ENCODE measurements at regions not wholly inside any gene's neighbourhood (a gene's known extent, or its start where the extent isn't known, plus 50 kb on each side); places are given as distances from the start of the nearest gene placed in this dataset.

DNA sequence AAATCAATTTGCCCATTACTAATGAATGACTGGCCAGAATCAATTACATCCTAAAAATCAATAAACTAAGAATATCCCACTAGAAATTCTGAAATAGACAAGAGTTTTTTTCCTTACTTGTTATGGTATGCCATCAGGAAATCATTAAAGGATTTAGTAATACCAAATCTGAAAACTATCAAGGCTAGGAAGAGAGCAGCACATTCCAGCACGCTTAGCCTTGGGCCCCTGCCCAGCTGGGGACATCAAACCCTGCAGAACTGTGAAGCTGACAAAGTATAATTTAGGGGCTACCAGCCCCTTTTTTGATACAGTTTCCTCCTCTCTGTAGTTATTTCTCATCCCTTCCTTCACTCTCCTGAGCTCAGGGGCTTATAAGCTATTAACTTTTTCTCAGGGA is 247.8 kb upstream of the ZC3H12C start:
- H3K4me3 ChIP-seq (replicated peaks; ENCODE audit: low read depth, low read length), result no peak overlapping the region
- no peak for DNase-seq (ENCODE audit: low read depth)
- TF ChIP-seq, protein P1, sequence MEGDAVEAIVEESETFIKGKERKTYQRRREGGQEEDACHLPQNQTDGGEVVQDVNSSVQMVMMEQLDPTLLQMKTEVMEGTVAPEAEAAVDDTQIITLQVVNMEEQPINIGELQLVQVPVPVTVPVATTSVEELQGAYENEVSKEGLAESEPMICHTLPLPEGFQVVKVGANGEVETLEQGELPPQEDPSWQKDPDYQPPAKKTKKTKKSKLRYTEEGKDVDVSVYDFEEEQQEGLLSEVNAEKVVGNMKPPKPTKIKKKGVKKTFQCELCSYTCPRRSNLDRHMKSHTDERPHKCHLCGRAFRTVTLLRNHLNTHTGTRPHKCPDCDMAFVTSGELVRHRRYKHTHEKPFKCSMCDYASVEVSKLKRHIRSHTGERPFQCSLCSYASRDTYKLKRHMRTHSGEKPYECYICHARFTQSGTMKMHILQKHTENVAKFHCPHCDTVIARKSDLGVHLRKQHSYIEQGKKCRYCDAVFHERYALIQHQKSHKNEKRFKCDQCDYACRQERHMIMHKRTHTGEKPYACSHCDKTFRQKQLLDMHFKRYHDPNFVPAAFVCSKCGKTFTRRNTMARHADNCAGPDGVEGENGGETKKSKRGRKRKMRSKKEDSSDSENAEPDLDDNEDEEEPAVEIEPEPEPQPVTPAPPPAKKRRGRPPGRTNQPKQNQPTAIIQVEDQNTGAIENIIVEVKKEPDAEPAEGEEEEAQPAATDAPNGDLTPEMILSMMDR (IDR thresholded peaks at IDR 0.05; ENCODE audit: low read length, missing control alignments), result no peak

DNA sequence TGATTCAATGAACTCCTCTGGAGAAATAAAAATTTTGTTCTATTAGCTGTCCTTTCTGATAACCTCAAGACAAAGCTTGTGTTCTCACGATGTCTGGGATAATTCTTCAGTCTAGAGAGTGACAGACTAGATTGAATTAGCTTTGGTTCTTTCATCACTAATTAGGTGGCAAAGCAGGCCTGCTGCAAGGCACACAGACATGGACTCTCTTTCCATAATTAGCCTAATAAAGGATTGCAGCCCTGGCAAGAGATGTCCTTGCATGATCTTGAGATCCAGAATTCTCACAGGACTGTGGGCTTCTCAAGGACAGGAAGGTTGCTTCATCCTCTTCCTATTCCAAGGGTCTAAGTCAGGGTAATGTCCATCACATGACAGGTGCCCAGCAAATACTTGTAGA is 245.6 kb upstream of the ZC3H12C start:
- TF ChIP-seq, protein P1 (IDR thresholded peaks at IDR 0.05; ENCODE audit: low read length, missing control alignments), result no peak
- H3K4me3 ChIP-seq (replicated peaks; ENCODE audit: low read depth, low read length), result no peak overlapping the region
- DNase-seq (ENCODE audit: low read depth), result no peak

DNA sequence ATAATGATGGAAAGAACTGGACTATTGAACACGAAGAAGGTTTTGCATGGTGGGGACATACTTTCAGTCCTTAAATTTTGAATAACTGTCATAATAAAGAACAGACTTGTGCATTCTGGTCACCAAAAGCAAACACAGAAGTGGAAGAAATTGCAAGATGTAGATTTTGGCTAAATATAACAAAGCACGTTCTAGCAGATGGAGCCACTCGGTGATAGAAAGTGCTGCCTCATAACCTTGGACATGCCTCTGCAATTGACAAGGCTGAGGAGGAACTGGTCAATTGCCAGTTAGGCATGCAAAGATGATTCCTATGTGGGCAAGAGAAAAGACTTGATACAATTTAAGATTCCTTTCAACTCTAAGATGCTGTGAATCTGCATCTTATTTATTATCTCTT is 244.1 kb upstream of the ZC3H12C start:
- TF ChIP-seq, protein P1 (IDR thresholded peaks at IDR 0.05; ENCODE audit: low read length, missing control alignments), result no peak
- no peak overlapping the region for H3K4me3 ChIP-seq (replicated peaks; ENCODE audit: low read depth, low read length)
- DNase-seq (ENCODE audit: low read depth), result no peak

DNA sequence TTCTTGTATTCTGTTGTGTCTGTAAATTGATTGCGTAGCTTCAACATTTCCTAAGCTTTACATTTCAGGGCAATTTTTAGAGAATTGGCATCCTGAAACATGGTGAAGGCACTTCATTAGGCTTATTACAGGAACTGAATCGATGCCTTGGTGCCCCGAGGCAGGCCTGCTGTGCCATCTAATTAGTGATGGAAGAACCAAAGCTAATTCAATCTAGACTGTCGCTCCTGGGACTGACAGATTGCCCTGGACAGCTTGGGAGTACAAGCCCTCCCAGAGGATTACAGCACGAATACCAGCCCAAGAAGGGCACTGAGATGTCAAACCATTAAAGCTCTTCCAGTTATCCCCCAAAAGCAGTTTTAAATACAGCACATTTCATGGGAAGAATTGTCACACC is 243.2 kb upstream of the ZC3H12C start:
- no peak overlapping the region for H3K4me3 ChIP-seq (replicated peaks; ENCODE audit: low read depth, low read length)
- TF ChIP-seq, protein P1 (IDR thresholded peaks at IDR 0.05; ENCODE audit: low read length, missing control alignments), result no peak
- DNase-seq (ENCODE audit: low read depth), result no peak

DNA sequence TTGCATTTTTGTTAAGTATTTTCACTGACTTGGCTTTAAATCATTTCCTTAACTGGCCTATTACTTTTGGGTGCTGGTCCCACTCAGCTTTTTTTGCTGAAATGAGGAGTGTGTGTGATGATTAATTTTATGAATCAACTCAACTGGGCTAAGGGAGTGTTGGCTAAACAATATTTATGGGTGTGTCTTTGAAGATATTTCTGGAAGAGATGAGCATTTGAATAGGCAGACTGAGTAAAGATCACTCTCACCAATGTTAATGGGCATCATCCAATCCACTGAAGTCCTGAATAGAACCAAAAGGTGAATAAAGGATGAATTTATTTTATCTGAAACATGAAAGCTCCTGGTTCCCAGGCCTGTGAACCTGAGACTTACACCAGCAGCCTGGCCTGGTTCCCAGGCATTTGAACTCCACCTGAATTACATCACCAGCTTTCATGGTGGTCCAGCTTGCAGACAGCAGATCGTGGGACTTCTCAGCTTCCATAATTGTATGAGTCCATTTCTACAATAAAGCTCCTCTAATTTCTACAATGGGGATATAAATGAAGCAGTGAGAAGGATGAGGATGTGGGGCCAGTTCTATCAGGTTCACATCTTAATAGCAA is 241.3 kb upstream of the ZC3H12C start:
- H3K4me3 ChIP-seq (replicated peaks; ENCODE audit: low read depth, low read length), result no peak overlapping the region
- TF ChIP-seq, protein P1 (IDR thresholded peaks at IDR 0.05; ENCODE audit: low read length, missing control alignments), result no peak
- peak; percentile 16 for DNase-seq (ENCODE audit: low read depth)

DNA sequence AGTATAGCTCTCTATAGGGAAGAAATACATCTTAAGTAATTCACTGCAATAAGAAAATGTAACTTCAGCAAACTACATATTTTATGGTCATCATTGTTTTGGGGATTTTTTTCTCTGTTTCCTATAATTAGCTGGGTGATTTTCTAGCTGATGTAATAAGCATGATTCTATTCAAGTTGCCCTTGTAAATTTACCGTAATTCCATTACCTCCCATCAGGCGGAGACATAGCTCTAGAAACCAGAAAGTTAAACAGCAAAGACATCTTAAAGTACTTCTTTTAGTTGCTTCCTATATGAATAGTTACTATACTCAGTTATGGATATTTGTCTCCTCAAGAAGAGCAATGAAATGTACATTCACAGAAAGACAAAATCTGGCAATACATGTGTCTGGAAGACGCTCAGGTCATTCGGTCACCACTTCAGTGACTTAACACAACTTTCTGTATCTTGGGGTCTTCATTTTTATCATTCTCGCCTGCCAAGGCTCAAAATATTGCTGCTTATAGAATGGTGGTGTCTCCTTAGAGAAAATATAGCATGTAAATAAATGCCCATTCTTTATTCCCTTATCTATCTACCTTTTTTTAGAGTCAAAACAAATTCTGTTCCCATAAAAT is 239.9 kb upstream of the ZC3H12C start:
- peak; percentile 91 for DNase-seq (ENCODE audit: low read depth)
- TF ChIP-seq, protein P1 (IDR thresholded peaks at IDR 0.05; ENCODE audit: low read length, missing control alignments), result peak; percentile 84
- no peak overlapping the region for H3K4me3 ChIP-seq (replicated peaks; ENCODE audit: low read depth, low read length)

DNA sequence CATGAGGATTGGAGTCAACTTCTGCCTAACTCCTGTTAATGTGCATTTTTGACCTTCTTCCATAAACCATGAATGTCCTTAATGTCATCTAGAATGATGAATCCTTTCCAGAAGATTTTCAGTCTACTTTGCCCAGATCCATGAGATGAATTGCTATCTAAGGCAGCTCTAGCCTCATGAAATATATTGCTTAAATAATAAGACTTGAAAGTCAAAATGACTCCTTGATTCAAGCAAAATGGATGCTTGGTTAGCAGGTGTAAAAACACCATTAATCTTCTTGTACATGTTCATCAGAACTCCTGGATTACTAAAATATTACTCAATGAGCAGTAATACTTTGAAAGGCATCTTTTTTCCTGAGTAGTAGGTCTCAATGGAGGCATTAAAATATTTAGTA is 238.5 kb upstream of the ZC3H12C start:
- DNase-seq (ENCODE audit: low read depth), result no peak
- TF ChIP-seq, protein P1 (IDR thresholded peaks at IDR 0.05; ENCODE audit: low read length, missing control alignments), result no peak
- no peak overlapping the region for H3K4me3 ChIP-seq (replicated peaks; ENCODE audit: low read depth, low read length)
